GM18499 (cell line): ENCODE measurements at regions not wholly inside any gene's neighbourhood (a gene's known extent, or its start where the extent isn't known, plus 50 kb on each side); places are given as distances from the start of the nearest gene placed in this dataset.

ENCODE experiments used
- ATAC-seq: cut with Tn5 transposase; IDR thresholded peaks from one replicate; pipeline ENCODE4 v1.9.1; 2021; ENCODE audit warnings: moderate number of reproducible peaks; ENCODE audit not compliant: insufficient read depth, unreplicated experiment

DNA sequence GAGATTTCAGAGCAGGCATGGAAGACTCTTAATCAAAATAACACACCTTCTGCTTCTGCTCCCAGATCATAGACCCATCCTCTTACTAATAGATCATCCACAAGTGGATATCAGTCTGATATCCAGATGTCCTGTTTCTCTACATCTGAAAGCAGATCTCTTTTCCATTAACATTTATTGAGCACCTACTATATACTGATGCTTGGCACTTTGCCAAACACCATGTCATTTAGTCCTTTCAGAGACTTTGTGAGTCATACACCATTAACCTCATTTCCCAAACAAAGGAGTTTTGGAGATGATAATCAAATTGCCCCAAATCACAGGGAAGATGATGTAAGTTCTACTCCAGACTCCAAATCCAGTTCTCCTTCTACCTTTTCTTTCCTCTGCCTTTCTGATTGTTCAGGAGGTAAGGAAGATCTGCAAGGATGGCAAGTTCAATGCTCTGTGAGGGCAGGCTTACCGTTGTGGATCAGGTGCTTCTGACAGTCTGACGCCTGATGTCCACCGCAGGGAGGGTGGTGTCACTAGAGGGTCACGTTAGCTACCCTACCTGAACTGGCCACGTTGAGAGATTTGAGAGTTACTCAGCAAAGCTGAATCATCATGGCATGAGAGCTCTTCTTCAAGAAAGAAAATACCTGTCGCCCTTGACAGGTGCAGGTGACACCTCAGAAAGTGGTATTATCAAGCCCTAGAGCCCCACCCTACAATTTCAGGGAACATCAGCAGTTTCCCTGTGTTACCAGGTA, 269.6 kb upstream of the ZMIZ1 start:
- no peak for ATAC-seq

DNA sequence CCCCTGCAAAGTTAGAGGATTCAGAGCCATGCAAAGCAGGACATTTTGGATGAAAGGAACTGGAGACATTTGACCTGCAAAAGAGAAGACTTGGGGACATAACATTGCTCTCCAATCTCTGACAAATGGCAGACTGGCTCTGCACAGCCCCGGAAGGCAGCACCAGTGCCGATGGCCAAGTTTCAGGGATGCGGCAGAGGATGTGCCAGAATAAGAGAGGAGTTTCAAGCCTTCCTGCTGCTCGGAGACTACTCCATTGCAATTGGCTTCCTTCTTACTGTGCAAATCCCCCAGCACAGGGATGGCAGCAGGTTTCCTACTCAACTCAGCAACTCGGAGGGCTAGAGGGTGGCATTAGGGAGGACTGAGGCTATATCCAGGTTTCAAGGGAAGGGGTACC, 268.8 kb upstream of the ZMIZ1 start:
- no peak for ATAC-seq

DNA sequence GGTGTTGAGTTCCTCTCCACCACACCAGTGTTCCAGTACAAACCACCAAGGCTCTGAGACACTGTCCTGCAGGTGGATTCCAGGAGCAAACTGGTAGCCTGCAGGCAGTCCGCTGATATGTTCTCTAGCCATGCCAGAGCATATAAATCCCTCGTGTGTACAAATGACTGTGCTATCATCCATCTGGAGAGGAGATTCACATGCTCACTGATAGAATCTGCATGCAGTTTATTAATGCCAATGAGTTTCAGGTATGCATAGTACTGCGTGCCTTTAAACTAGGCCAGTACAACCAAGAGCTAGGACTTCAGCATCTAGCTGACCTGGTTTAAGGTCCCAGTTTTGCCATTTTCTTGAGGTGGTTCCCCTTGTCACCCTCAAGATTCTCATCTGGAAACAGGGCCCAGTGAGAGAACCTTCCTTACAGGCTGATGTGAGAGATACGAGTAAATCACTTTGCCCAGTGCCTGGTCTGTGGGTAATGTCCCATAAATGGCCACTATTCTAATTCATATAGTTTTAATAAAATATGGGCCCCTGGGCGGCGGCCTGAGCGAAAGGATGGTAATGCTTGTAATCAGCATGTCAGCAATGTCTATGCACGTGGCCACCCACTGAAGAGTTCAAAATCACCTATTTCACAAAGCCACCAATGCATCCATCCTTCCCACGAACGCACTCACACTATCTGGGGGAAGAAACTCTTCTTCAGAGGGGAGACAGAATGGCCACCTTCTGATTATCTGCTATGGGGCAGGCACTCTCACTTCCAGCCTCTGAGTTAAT, 268.0 kb upstream of the ZMIZ1 start:
- ATAC-seq = no peak

DNA sequence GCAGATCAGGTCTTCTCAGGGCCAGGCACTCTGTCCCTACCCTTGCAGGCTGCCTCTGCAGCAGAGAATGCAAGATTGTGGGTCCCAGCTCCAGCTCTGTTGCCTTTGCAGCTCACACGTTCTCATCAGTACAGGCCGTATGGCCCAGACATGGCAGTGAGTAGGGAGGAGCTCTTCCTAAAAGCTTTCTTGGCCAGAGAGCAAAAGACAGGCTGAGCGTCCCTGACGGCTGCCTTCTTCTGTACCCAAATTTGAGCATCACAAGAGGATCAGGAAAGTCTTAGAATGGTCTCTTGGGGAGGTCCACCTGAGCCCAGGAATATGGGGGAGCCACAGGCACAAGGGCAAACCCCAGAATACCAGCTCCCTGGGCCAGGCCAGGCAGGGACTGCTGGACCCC, 266.3 kb upstream of the ZMIZ1 start:
- no peak for ATAC-seq

DNA sequence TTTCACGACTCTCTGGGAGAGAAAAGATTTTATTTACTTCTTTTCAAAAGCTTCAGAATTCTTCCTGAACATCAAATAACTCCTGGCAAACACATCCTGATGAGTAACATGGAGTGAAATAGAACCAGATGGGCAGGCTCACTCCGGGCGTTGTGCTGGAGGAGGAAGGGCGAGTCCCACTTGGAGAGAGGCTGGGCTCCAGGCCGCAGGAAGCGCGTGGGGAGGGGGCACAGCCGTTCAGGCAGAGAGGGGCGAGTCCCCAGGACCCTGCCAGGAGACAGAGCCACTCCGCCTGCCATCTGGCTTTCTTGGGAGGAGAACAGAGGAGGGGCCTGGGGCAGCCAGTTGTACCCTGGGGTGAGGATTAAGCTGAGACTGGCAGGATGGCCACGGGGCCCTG, 265.9 kb upstream of the ZMIZ1 start:
- ATAC-seq = no peak

DNA sequence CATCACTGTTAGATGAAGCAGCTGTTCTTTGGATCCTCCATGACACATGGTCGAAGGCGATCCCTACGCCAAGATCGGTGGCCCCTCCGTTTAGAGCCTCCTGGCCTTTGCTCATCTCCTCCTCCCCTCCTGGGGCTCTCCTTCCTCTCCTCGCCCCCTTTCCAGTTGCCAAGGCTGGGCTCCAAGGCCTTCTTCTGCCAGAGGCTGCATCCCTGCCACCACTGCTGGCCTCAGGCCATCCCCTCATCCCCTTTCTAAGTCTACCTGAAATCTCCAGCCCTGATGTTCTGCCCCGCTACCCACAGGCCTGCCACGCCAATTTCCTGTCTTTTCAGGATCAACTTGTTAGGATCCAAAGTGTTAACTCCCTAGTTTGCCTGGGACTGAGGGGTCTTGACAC, 265.1 kb upstream of the ZMIZ1 start:
- ATAC-seq = no peak

DNA sequence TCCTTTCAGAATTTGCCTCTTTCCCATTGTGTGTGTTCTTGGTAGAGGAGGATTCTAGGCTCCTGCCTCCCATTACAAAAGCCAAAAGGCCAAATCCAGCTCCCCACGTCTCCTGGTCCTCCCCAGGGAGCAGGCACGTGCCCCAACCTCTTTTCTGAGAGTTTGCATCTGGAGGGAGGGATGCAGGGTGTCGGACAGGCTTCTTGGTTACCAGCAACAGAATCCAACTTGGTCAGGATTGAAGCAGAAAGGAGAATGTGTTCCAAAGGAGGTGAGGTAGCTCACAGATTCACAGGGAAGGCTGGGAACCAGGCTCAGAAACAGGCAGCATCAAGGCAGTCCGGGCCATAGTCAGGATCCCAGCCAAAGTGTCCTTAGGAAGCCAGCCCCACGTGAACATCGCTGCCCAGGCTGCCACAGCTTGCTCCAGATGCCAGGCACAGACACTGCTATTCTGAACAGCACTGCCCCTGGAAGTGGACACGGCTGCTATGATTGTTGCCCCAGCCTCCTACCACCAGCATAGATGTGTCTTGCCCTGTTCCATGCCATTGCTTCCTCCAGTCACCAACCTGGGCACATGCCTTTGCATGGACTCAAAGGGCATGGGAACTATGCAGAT, 264.2 kb upstream of the ZMIZ1 start:
- no peak for ATAC-seq

DNA sequence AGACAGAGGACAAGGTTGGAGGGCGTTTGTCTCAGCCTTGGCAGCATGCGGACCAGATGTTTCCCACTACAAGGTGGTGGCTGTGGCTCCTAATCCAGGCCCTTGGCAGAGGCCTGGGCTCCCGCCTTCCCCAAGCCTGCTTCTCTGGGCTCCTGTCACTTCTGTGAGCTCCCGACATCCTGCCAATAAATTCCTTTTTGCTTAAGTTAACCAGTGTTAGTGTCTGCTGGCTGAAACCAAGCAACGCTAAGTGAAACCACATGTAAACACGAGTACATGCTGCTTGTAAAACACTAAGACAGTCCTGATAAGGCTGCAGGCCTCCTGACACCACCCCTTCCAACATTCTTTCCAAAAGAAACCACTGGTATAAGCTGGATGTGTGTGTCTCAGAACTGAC, 263.6 kb upstream of the ZMIZ1 start:
- no peak for ATAC-seq

DNA sequence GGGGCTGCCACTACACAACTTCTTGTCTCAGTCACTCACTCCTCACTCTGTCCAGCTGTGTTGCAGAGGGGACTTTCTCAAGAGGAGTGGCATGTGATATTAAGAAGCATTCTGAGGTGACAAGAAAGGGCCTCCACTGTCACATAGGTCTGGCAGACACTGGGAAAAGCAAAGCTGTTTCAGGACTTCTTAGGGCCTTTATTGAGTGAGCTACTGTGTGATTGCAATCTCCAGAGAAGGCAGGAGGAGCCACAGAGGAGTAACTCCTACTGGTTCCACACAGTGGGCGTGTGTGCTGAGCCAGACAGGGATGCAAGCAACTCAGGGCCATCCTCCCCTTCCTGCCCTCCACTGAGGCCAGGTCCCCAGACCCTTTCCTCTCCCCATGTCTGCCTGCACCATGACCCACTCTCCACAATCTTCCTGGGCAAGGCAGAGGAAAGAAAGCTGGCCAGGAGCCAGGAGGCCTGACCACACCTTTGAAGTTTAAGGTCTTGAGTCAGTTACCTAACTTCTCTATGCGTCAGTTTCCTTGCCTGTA, 262.0 kb upstream of the ZMIZ1 start:
- no peak for ATAC-seq

DNA sequence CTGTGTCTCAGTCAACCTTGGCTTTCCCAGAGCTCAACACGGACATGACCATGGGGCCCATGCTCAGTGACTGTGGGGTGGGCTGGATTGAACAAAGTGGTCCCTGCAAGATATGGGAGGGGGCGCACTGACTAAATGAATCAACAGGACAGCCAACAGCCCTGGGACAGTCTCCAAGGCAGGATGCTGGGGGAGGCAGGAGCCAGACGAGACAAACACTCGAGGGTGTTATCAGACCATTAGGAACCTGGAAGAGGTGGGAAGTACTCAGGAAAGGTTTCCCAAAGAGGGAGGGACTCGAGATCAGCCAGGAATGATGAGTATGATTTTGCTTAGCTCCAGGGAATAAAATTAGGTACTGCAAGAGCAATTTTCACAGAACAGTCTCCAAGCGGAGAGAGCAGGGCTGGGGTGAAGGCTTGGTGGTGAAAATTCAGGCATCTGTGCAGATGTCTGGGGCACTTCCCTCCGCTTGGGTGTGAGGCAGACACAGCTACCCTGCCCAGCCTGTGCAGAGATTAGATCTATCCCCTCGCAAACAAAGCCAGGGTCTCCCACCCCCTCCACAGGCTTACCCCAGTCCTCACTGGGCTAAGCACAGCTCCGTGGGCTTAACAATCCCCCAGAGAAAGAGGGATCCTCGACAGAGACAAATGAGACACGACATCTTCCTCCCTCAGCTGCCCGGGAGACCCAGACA, 261.1 kb upstream of the ZMIZ1 start:
- no peak for ATAC-seq

DNA sequence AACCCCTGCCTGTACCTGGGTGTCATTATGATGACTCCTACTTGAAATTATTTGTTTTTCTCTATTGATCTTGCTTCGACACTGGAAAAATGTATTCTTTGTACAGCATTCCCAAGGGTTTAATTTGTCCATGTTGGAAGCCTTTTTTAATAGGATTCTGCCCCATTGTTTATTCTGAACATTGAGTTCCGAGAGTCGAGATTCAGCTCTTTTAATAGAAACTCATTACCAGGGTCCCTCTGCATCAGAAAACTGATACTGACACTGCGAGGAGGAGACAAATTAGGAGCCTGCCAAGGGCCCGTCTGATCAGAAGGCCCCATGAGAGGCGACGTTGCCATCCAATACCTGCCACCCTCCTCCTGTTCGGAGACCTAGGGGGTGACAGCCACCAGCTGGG, 260.5 kb upstream of the ZMIZ1 start:
- no peak for ATAC-seq

DNA sequence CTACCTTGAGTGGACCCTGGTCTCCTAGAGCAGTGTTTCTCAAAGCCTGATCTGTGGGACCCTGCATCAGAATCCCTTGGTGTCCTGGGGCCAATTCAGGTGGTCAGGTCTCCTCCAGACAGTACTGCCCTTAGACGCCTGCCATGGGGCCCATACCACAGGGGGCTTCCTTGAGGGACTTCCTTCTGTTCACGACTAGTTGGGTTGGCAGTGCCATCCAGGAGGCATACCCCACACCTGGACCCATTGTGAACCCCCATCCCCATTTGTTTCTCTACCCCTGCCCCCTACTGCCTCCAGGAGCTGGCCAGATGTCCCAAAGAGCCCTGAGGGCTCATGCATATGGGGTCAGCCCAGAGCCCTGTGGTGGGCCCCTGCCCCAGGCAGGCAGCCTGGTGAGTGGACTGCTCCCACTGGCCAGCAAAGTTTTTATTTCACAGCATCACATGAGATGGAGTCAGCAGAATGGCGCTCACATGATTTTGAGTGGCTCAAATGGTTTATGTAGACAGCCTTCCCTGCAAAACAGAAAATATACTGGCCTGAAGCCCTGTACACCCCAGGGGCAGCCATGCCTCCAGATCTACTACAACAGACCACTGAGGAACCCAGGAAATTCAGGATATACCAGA, 259.9 kb upstream of the ZMIZ1 start:
- ATAC-seq = no peak

DNA sequence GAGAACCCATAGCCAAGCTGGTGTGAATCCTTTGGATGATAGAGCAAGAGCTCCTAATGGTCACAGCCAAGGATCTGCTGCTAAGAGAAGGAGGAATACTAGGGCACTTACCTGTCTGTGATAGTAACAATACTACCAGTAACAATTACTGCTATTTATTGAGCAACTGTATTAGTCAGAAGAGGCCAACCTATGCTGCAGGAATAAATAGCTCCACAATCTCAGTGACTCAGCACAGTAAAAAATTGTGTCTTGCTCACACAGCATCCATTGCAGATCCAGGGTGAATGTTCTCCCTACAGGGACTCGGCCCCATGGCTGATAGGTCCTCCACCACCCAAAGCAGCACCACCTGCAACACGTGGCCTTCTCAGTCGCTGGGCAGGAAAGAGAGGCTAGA, 257.6 kb upstream of the ZMIZ1 start:
- no peak for ATAC-seq

DNA sequence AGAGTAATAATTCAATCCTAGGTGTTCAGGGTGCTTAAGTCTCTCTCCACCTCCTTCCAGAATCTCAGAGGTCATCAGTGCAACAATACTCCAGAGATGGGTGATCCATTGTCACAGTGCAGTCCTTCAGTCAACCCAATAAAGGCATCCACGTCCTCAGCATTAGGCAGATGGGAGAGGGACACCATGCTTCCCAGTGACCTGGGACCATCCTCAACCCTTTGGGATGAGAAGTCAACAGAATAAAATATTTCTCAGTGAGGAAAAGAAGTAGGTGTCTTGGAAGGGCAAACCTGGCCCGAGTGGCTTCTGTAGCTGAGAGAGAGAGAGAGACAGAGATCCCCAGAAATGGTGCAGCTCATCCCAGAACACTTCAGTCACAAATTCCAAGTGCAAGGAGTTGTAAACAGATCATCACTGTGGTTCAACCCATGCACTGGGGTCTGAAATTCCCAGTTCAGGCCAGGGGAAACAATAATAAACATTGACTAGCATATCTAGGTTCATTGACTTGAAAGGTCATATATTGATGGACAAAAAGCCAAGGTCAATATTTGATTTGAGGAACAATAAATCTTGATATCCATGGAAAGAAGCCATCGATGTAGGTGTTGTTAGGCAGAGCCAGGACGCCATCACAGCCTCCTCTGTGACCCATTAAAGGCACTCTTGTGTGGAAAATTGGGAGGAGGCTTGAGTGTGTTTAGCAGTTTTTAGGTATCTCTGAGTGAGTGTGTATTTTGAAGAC, 256.0 kb upstream of the ZMIZ1 start:
- ATAC-seq = no peak

DNA sequence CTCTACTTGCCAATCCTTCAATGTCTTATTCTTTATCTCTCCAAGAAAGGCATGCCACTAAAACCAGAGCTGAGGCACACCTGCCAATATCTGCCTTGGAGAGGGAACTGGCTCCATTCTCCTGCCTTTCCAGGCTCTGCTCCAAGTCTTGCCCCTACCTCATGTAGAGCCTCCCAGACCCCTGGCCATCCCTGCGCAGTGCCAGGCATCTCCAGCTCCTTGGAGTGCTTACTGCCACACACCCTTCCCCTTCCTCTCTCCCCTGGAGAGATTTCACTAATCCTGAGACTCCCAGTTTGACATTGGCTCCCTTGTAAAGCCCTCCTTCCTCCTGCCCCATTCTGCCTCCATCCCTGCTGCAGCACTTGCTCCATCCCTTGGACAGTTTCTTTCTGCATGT, 255.2 kb upstream of the ZMIZ1 start:
- no peak for ATAC-seq

DNA sequence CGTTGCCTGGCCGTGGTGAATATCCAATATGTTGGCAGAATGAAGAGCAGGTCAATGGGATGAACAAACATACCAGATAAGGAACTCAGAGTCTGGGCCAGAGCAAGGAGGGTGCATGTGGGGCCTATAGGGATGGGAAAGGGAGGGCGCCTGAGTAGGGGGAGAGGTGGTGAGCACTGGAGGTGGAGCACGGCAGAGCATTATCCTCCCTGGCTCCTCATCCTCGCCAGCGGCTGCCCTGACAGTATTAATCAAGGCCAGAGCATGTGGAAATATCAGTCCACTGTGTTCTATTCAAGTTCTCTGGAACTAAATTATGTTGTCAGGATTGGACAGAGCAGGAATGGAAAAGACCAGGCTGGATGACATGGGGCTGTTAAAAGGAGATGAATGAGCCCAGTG, 254.8 kb upstream of the ZMIZ1 start:
- ATAC-seq = no peak

DNA sequence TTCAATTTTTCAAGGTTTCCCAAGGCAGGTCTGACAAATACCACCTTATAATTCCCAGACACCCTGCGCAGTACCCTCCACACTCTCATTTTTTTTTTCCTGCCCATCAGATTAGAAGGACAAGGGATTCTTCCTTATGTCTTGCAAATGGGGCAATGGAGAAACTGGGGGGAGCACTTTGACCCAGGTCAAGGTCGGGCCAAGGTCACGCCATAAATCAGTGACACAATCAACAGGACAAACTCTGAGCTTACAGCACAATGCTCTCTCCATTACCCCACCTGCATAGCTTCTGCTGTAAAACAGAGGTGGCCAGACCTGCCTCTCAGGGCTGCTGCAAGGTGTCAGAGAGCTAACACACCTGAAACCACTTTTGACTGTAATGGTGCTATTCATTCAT, 254.4 kb upstream of the ZMIZ1 start:
- no peak for ATAC-seq

DNA sequence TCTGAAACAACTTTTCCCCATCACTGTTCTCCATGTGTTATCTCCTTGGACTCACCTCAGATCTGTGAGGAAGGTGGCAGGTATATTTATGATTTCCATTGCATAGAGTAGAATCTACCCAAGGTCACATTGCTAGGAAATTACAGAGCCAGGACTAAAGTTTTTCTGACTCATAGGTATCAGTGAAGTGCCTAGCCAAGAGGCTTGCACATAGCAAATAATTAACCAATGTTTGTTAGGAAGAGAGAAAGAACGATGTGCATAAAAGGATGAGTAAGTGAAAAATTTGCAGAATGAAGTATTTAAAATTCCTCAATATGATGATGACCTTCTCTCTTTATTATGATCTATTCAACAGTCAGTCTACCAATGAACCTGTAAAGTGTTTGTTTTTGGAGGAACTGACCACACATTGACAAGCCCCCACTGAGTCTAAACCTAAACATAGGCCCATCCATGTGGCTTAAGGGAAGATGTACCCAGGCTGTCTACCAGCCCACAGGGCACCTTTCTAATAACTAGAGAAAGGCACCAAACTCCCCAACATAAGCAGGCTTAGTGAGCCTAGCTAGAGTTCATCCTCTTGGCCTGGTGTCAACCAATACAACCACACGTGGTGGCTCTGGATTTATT, 252.9 kb upstream of the ZMIZ1 start:
- no peak for ATAC-seq

DNA sequence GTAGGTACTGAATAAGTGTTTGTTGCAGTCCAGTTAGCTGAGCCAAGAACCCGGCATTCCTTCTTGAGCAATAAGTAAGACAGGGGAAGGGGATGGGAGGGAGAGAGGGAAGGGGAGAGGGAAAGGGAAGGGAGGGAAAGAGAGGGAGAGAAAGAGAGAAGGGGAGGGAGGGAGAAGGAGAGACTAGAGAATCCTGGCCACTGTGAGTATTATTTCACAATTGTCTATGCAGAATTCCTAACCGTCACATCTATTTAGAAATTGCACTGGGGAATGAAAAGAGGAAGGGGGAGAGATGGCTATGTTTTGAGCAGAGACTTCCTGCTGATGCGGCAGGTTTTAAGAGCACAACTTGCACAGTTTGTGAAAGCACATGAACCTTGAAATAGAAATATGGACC, 251.4 kb upstream of the ZMIZ1 start:
- no peak for ATAC-seq
